ENCODE measurements at regions not wholly inside any gene's neighbourhood (a gene's known extent, or its start where the extent isn't known, plus 50 kb on each side); places are given as distances from the start of the nearest gene placed in this dataset.

GRCh38 chr9:100689635-100690034, 111.8 kb downstream of the CAVIN4 start:
- TF ChIP-seq, protein P1, sequence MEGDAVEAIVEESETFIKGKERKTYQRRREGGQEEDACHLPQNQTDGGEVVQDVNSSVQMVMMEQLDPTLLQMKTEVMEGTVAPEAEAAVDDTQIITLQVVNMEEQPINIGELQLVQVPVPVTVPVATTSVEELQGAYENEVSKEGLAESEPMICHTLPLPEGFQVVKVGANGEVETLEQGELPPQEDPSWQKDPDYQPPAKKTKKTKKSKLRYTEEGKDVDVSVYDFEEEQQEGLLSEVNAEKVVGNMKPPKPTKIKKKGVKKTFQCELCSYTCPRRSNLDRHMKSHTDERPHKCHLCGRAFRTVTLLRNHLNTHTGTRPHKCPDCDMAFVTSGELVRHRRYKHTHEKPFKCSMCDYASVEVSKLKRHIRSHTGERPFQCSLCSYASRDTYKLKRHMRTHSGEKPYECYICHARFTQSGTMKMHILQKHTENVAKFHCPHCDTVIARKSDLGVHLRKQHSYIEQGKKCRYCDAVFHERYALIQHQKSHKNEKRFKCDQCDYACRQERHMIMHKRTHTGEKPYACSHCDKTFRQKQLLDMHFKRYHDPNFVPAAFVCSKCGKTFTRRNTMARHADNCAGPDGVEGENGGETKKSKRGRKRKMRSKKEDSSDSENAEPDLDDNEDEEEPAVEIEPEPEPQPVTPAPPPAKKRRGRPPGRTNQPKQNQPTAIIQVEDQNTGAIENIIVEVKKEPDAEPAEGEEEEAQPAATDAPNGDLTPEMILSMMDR (IDR thresholded peaks at IDR 0.05; ENCODE audit: insufficient read depth, low read length, poor library complexity, severe bottlenecking), result no peak
- TF ChIP-seq EZH2phosphoT487 (conservative IDR thresholded peaks at IDR 0.05; ENCODE audit: low read length), result no peak

Measured in SU-DHL-6 (cell line).